SU-DHL-6 (cell line): ENCODE measurements at regions not wholly inside any gene's neighbourhood (a gene's known extent, or its start where the extent isn't known, plus 50 kb on each side); places are given as distances from the start of the nearest gene placed in this dataset.

Source experiments
- H2AFZ ChIP-seq: fragments of 200-600 bp; sonication (generic); 2 replicates; pipeline ENCODE4 v1.6.1; 2014; ENCODE audit warnings: low read depth, mild to moderate bottlenecking, moderate library complexity, mixed read lengths, antibody characterized with exemption, low read length; ENCODE audit not compliant: severe bottlenecking
- H3F3A ChIP-seq: fragments of 200-600 bp; shearing (Covaris generic); 2 replicates; pipeline ENCODE4 v1.6.0; 2016; ENCODE audit warnings: antibody characterized with exemption, mild to moderate bottlenecking; ENCODE audit not compliant: insufficient read depth
- H3K27ac ChIP-seq: fragments of 200-600 bp; sonication (generic); 2 replicates; pipeline ENCODE4 v1.5.1; 2016; ENCODE audit warnings: low read depth, mild to moderate bottlenecking, low read length, moderate library complexity, mixed read lengths
- H3K27me3 ChIP-seq: fragments of 200-600 bp; sonication (generic), shearing (Covaris generic); 2 replicates; pipeline ENCODE4 v1.6.0; 2014; ENCODE audit warnings: mild to moderate bottlenecking, low read length
- H3K36me3 ChIP-seq: fragments of 200-600 bp; sonication (generic); 2 replicates; pipeline ENCODE4 v1.6.1; 2014; ENCODE audit warnings: mild to moderate bottlenecking, low read length, mixed read lengths
- H3K4me2 ChIP-seq: fragments of 300-600, 200-600 bp; shearing (Covaris generic), sonication (generic); 2 replicates; pipeline ENCODE4 v1.6.0; 2014; ENCODE audit warnings: low read length, low read depth, mild to moderate bottlenecking; ENCODE audit not compliant: poor library complexity, severe bottlenecking
- H3K4me3 ChIP-seq: fragments of 200-600 bp; sonication (generic); 2 replicates; pipeline ENCODE4 v1.5.1; 2014; ENCODE audit warnings: antibody characterized with exemption, low read length, mild to moderate bottlenecking, mixed read lengths; ENCODE audit not compliant: insufficient read depth, poor library complexity, severe bottlenecking
- H3K79me2 ChIP-seq: fragments of 200-600 bp; sonication (generic); 2 replicates; pipeline ENCODE4 v1.6.1; 2014; ENCODE audit warnings: mild to moderate bottlenecking, low read length, moderate library complexity; ENCODE audit not compliant: insufficient read depth
- H3K9ac ChIP-seq: fragments of 200-600 bp; sonication (generic); 2 replicates; pipeline ENCODE4 v1.7.0; 2014; ENCODE audit warnings: mild to moderate bottlenecking, low read length
- H3K9me2 ChIP-seq: fragments of 200-600 bp; sonication (generic); replicated peaks from 2 replicates; pipeline ENCODE4 v1.6.1; 2014; ENCODE audit warnings: low read length; ENCODE audit not compliant: insufficient read depth
- H3K9me3 ChIP-seq: fragments of 200-600 bp; sonication (generic); 2 replicates; pipeline ENCODE4 v1.6.1; 2014; ENCODE audit warnings: low read length, mixed read lengths; ENCODE audit not compliant: insufficient read depth
- H4K20me1 ChIP-seq: fragments of 200-600 bp; sonication (generic); 2 replicates; pipeline ENCODE4 v1.6.1; 2014; ENCODE audit warnings: low read depth, mild to moderate bottlenecking, antibody characterized with exemption, low read length, moderate library complexity, mixed read lengths
- CTCF ChIP-seq: fragments of 200-600 bp; sonication (generic); IDR thresholded peaks from one replicate; pipeline ENCODE4 v1.5.1; 2017; ENCODE audit warnings: antibody characterized with exemption, mild to moderate bottlenecking, low read length, moderate library complexity; ENCODE audit not compliant: insufficient read depth, poor library complexity, severe bottlenecking
- EZH2phosphoT487 ChIP-seq: fragments of 200-600 bp; sonication (generic), shearing (Covaris generic); conservative IDR thresholded peaks from 2 replicates; pipeline ENCODE4 v1.6.1; 2018; ENCODE audit warnings: mild to moderate bottlenecking, antibody characterized with exemption, low read length, moderate library complexity, mixed read lengths

GRCh38 chr2:122094557-122094956, 339.1 kb downstream of the TSN start:
- TF ChIP-seq CTCF (no peak), EZH2phosphoT487 (no peak)
- Histone ChIP-seq H3K9me2 (no peaks in the 10 kb centered on the region), H3K27me3 (no peaks in the 10 kb centered on the region), H3F3A (no peaks in the 10 kb centered on the region), H3K4me2 (no peak overlapping the region), H3K9me3 (no peaks in the 10 kb centered on the region), H3K79me2 (no peaks in the 10 kb centered on the region), H3K27ac (no peak overlapping the region), H2AFZ (no peak overlapping the region), H3K4me3 (no peak overlapping the region), H4K20me1 (no peaks in the 10 kb centered on the region), H3K9ac (no peak overlapping the region), H3K36me3 (no peaks in the 10 kb centered on the region)

GRCh38 chr2:122096761-122097160, 341.3 kb downstream of the TSN start:
- Histone ChIP-seq H3K27ac (no peak overlapping the region), H3K9me3 (no peaks in the 10 kb centered on the region), H3K36me3 (no peaks in the 10 kb centered on the region), H3K4me2 (no peak overlapping the region), H2AFZ (no peak overlapping the region), H3K79me2 (no peaks in the 10 kb centered on the region), H4K20me1 (no peaks in the 10 kb centered on the region), H3K4me3 (no peak overlapping the region), H3F3A (no peaks in the 10 kb centered on the region), H3K27me3 (no peaks in the 10 kb centered on the region), H3K9me2 (no peaks in the 10 kb centered on the region), H3K9ac (no peak overlapping the region)
- no peak for TF ChIP-seq EZH2phosphoT487
- TF ChIP-seq CTCF = no peak

- no peaks in the 10 kb centered on the region for H3K36me3 ChIP-seq
- H4K20me1 ChIP-seq = no peaks in the 10 kb centered on the region
- no peaks in the 10 kb centered on the region for H3K9me3 ChIP-seq
- no peak overlapping the region for H3K9ac ChIP-seq
- H3K4me3 ChIP-seq = no peak overlapping the region
- no peaks in the 10 kb centered on the region for H3K79me2 ChIP-seq
- no peak overlapping the region for H3K27ac ChIP-seq
- H3K9me2 ChIP-seq = no peaks in the 10 kb centered on the region
- H3F3A ChIP-seq = no peaks in the 10 kb centered on the region
- no peak overlapping the region for H3K4me2 ChIP-seq
- H3K27me3 ChIP-seq = no peaks in the 10 kb centered on the region
- no peak overlapping the region for H2AFZ ChIP-seq
- TF ChIP-seq EZH2phosphoT487 = no peak
- TF ChIP-seq CTCF = no peak
These were observed 342.9 kb downstream of the TSN start for GRCh38 chr2:122098306-122098705.

GRCh38 chr2:122100346-122100745, 344.9 kb downstream of the TSN start:
- Histone ChIP-seq H3K36me3 (no peaks in the 10 kb centered on the region), H3K4me2 (no peak overlapping the region), H4K20me1 (no peaks in the 10 kb centered on the region), H3K9ac (no peak overlapping the region), H3K9me2 (no peaks in the 10 kb centered on the region), H3K27me3 (no peaks in the 10 kb centered on the region), H2AFZ (no peak overlapping the region), H3F3A (no peaks in the 10 kb centered on the region), H3K4me3 (no peak overlapping the region), H3K27ac (no peak overlapping the region), H3K9me3 (no peaks in the 10 kb centered on the region), H3K79me2 (no peaks in the 10 kb centered on the region)
- TF ChIP-seq EZH2phosphoT487 (no peak), CTCF (no peak)
